ENCODE measurements at regions not wholly inside any gene's neighbourhood (a gene's known extent, or its start where the extent isn't known, plus 50 kb on each side); places are given as distances from the start of the nearest gene placed in this dataset.

DNA sequence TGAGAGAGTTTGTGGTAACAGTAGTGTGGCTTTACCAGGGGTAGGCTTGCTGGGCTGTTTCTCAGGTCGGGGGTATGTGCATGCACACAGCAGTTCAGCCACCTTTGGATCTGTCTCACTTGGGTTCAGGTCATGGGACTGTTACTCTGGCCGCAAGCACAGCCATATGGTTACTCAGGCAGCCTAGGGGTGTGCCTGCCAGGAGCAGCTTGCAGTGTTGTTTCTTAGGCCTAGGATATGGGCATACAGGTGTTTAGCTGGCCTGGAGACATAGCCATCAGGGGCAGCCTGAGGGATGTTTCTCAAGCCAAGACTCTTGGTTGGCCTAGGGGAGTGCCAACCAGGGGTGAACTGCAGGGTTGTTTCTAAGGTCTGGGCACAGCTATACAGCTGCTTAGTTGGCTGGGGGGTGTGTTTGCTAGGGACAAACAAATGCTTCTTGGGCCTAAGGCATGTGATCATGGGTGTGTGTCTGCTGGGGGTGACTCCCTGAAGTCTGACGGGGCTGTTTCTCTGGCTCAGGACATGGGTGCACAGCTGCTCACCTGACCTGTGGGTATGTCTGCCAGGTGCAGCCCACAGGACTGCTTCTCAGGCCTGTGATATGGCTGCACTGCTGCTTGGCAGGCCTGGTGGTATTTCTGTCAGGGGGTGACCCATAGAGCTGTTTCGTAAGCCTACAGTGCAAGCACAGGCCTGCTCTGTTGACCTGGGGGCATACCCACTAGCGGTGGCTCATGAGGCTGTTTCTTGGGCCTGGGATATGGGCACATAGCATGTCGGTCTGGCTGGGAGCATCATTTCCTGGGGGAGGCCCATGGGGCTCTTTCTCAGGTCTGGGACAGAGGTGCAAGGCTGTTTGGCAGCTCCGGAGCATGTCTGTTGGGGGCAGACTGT is 168.0 kb upstream of the THRB start:
- H2AFZ ChIP-seq (ENCODE audit: low read depth, low read length): no peak overlapping the region
- H3K4me2 ChIP-seq (ENCODE audit: insufficient read depth, low read length): no peak overlapping the region
- no peak overlapping the region for H3K9ac ChIP-seq (replicated peaks; ENCODE audit: extremely low read depth, insufficient read depth, low read length)
- ChIA-PET POLR2A (no interaction called here), CTCF (interaction anchor here (1.7 to 2.7 kb wide), 2 partner anchors 16 to 18 kb away, joined by 4 to 7 read pairs; no protein-coding TSS in a partner anchor)
- no peaks in the 10 kb centered on the region for H3K4me1 ChIP-seq (ENCODE audit: control insufficient read depth, extremely low read depth, insufficient read depth, low read length)
- FAIRE-seq (no peak), DNase-seq (ENCODE audit: low read depth, low spot score) (no peak)
- no peaks in the 10 kb centered on the region for H3K36me3 ChIP-seq (ENCODE audit: control insufficient read depth in 2 of 2, extremely low read depth in 1 of 2, insufficient read depth in 2 of 2, low read length in 2 of 2)
- no TSS peak for BruUV-seq (replicated peaks)
- H3K9me3 ChIP-seq (replicated peaks; ENCODE audit: control insufficient read depth, insufficient read depth, low read length): no peaks in the 10 kb centered on the region
- no peaks in the 10 kb centered on the region for H4K20me1 ChIP-seq (replicated peaks; ENCODE audit: control insufficient read depth, extremely low read depth, insufficient read depth, low read length)
- no peak overlapping the region for H3K4me3 ChIP-seq (replicated peaks in 1 of 3; ENCODE audit: insufficient read depth in 1 of 3, low read depth in 1 of 3, low read length in 3 of 3)
- intact Hi-C loops (cut with micrococcal nuclease): no loop called here
- no peaks in the 10 kb centered on the region for H3K9me1 ChIP-seq (replicated peaks; ENCODE audit: control insufficient read depth, extremely low read depth, insufficient read depth, low read length)
- H3K79me2 ChIP-seq (ENCODE audit: control insufficient read depth, insufficient read depth, low read length): no peaks in the 10 kb centered on the region
- dilution Hi-C loops (cut with MboI; ENCODE audit: extremely low pct_ligation_motif_present, low sequenced_read_pairs): no loop called here
- H3K27me3 ChIP-seq (ENCODE audit: control insufficient read depth in 2 of 2, insufficient read depth in 2 of 2, low read length in 2 of 2): no peaks in the 10 kb centered on the region
- H3K27ac ChIP-seq (ENCODE audit: insufficient read depth, low read depth, low read length): no peak overlapping the region
- TF ChIP-seq, protein P1, sequence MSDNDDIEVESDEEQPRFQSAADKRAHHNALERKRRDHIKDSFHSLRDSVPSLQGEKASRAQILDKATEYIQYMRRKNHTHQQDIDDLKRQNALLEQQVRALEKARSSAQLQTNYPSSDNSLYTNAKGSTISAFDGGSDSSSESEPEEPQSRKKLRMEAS (IDR thresholded peaks at IDR 0.05; ENCODE audit: insufficient read depth, insufficient read length): no peak
- TF ChIP-seq FOS (IDR thresholded peaks at IDR 0.05; ENCODE audit: borderline replicate concordance, insufficient read depth, low read length) (no peak), POLR2A (IDR thresholded peaks at IDR 0.05; ENCODE audit: low read depth, low read length) (no peak)

DNA sequence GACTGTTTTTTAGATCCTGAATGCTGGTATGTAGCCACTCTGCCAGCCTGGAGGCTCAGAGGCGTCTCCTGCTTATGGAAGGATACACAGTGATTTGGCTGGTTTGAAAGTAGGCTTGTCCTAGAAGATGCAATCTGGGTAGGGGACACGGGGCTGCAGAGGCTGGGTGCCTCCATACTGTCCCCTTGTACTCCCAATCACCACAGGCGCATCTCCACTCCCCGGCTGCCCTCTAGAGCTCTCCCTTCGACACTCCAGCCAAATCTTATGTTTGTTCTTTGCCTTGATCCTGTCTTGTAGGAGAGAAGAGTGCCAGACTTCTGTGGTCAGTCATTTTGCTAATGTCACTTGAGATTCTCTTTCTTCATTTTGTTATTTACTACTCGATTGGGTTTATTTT is 168.8 kb upstream of the THRB start:
- Histone ChIP-seq H3K4me1 (ENCODE audit: control insufficient read depth, extremely low read depth, insufficient read depth, low read length) (no peaks in the 10 kb centered on the region), H3K27me3 (ENCODE audit: control insufficient read depth in 2 of 2, insufficient read depth in 2 of 2, low read length in 2 of 2) (no peaks in the 10 kb centered on the region), H3K27ac (ENCODE audit: insufficient read depth, low read depth, low read length) (no peak overlapping the region), H4K20me1 (replicated peaks; ENCODE audit: control insufficient read depth, extremely low read depth, insufficient read depth, low read length) (no peaks in the 10 kb centered on the region), H3K9ac (replicated peaks; ENCODE audit: extremely low read depth, insufficient read depth, low read length) (no peak overlapping the region), H3K4me2 (ENCODE audit: insufficient read depth, low read length) (no peak overlapping the region), H3K36me3 (ENCODE audit: control insufficient read depth in 2 of 2, extremely low read depth in 1 of 2, insufficient read depth in 2 of 2, low read length in 2 of 2) (no peaks in the 10 kb centered on the region), H3K79me2 (ENCODE audit: control insufficient read depth, insufficient read depth, low read length) (no peaks in the 10 kb centered on the region), H3K4me3 (replicated peaks in 1 of 3; ENCODE audit: insufficient read depth in 1 of 3, low read depth in 1 of 3, low read length in 3 of 3) (no peak overlapping the region), H2AFZ (ENCODE audit: low read depth, low read length) (no peak overlapping the region), H3K9me1 (replicated peaks; ENCODE audit: control insufficient read depth, extremely low read depth, insufficient read depth, low read length) (no peaks in the 10 kb centered on the region), H3K9me3 (replicated peaks; ENCODE audit: control insufficient read depth, insufficient read depth, low read length) (no peaks in the 10 kb centered on the region)
- BruUV-seq (replicated peaks): no TSS peak
- intact Hi-C loops (cut with micrococcal nuclease): no loop called here
- FAIRE-seq (no peak), DNase-seq (ENCODE audit: low read depth, low spot score) (no peak)
- no peak for TF ChIP-seq POLR2AphosphoS5 (IDR thresholded peaks at IDR 0.05; ENCODE audit: insufficient read depth, low read depth, low read length)
- TF ChIP-seq, protein P1 (IDR thresholded peaks at IDR 0.05; ENCODE audit: insufficient read depth, insufficient read length): no peak
- TF ChIP-seq, protein P2, sequence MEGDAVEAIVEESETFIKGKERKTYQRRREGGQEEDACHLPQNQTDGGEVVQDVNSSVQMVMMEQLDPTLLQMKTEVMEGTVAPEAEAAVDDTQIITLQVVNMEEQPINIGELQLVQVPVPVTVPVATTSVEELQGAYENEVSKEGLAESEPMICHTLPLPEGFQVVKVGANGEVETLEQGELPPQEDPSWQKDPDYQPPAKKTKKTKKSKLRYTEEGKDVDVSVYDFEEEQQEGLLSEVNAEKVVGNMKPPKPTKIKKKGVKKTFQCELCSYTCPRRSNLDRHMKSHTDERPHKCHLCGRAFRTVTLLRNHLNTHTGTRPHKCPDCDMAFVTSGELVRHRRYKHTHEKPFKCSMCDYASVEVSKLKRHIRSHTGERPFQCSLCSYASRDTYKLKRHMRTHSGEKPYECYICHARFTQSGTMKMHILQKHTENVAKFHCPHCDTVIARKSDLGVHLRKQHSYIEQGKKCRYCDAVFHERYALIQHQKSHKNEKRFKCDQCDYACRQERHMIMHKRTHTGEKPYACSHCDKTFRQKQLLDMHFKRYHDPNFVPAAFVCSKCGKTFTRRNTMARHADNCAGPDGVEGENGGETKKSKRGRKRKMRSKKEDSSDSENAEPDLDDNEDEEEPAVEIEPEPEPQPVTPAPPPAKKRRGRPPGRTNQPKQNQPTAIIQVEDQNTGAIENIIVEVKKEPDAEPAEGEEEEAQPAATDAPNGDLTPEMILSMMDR (IDR thresholded peaks at IDR 0.05; ENCODE audit: extremely low read depth in 1 of 2, insufficient read depth in 1 of 2, low read depth in 1 of 2, low read length in 2 of 2): no peak
- TF ChIP-seq MYC (IDR thresholded peaks at IDR 0.05; ENCODE audit: low read depth, low read length): no peak
- no peak for TF ChIP-seq POLR2A (IDR thresholded peaks at IDR 0.05; ENCODE audit: low read depth, low read length)
- no peak for TF ChIP-seq FOS (IDR thresholded peaks at IDR 0.05; ENCODE audit: borderline replicate concordance, insufficient read depth, low read length)
- no peak for TF ChIP-seq GATA2 (IDR thresholded peaks at IDR 0.05; ENCODE audit: insufficient read depth, insufficient read length, low read depth, low read length)
- TF ChIP-seq EZH2 (IDR thresholded peaks at IDR 0.05; ENCODE audit: borderline replicate concordance, low read depth, low read length, severe bottlenecking): no peak
- TF ChIP-seq JUN (IDR thresholded peaks at IDR 0.05; ENCODE audit: borderline replicate concordance, insufficient read depth, insufficient read length, low read depth): no peak
- ChIA-PET CTCF (interaction anchor here (2.7 kb wide), 1 partner anchor 17 kb away, joined by 7 read pairs; no protein-coding TSS in a partner anchor), POLR2A (no interaction called here)
- dilution Hi-C loops (cut with MboI; ENCODE audit: extremely low pct_ligation_motif_present, low sequenced_read_pairs): no loop called here

Measured in endothelial cell of umbilical vein (primary cell).